ENCODE measurements at regions not wholly inside any gene's neighbourhood (a gene's known extent, or its start where the extent isn't known, plus 50 kb on each side); places are given as distances from the start of the nearest gene placed in this dataset.

DNA sequence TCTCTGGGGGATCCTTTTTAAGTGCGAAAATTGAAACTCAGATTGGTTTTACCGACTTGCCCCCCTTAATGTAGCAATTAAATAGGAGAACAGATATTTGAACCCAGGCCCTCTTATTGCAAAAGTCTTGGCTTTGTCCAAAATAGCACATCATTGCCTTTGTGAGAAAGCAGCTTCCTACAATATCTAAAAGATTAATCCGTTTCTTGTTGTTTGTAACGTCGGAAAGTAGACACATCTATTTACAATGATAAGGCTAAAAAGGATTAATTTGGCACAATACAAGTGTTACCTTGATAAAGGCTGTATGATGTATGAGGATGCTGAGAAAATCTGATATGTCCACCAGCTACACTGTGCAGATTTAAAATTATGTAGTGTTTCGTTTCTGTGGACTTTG is 108.7 kb upstream of the SLC10A2 start:
- DNase-seq (ENCODE audit: low spot score), result no peak
- TF ChIP-seq, protein P1, sequence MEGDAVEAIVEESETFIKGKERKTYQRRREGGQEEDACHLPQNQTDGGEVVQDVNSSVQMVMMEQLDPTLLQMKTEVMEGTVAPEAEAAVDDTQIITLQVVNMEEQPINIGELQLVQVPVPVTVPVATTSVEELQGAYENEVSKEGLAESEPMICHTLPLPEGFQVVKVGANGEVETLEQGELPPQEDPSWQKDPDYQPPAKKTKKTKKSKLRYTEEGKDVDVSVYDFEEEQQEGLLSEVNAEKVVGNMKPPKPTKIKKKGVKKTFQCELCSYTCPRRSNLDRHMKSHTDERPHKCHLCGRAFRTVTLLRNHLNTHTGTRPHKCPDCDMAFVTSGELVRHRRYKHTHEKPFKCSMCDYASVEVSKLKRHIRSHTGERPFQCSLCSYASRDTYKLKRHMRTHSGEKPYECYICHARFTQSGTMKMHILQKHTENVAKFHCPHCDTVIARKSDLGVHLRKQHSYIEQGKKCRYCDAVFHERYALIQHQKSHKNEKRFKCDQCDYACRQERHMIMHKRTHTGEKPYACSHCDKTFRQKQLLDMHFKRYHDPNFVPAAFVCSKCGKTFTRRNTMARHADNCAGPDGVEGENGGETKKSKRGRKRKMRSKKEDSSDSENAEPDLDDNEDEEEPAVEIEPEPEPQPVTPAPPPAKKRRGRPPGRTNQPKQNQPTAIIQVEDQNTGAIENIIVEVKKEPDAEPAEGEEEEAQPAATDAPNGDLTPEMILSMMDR (IDR thresholded peaks at IDR 0.05), result no peak
- Histone ChIP-seq H3K27ac (no peak overlapping the region), H3K4me3 (no peak overlapping the region), H3K36me3 (no peaks in the 10 kb centered on the region), H3K9me3 (no peaks in the 10 kb centered on the region), H3K27me3 (no peaks in the 10 kb centered on the region), H3K4me1 (no peaks in the 10 kb centered on the region)

DNA sequence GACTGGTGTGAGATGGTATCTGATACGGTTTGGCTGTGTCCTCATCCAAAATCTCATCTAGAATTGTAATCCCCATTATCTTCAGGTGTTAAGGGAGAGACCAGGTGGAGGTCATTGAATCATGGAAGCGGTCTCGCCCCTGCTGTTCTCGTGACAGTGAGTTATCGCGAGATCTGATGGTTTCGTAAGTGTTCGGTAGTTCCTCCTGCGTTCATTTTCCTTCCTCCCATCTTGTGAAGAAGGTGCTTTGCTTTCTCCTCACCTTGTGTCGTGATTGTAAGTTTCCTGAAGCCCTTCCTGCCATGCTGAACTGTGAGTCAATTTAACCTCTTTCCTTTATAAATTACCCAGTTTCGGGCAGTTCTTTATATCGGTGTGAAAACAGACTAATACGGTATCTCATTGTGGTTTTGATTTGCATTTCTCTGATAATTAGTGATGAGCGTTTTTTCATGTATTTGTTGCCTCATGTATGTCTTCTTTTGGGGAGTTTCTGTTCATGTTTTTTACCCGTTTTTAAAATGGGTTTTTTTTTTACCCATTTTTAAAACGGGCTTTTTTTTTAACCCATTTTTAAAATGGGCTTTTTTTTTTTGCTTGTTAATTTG is 102.8 kb upstream of the SLC10A2 start:
- H3K4me3 ChIP-seq, result no peak overlapping the region
- TF ChIP-seq, protein P1 (IDR thresholded peaks at IDR 0.05), result no peak
- H3K36me3 ChIP-seq, result no peaks in the 10 kb centered on the region
- H3K27me3 ChIP-seq, result no peaks in the 10 kb centered on the region
- DNase-seq (ENCODE audit: low spot score), result no peak
- no peaks in the 10 kb centered on the region for H3K9me3 ChIP-seq
- no peaks in the 10 kb centered on the region for H3K4me1 ChIP-seq
- no peak overlapping the region for H3K27ac ChIP-seq

DNA sequence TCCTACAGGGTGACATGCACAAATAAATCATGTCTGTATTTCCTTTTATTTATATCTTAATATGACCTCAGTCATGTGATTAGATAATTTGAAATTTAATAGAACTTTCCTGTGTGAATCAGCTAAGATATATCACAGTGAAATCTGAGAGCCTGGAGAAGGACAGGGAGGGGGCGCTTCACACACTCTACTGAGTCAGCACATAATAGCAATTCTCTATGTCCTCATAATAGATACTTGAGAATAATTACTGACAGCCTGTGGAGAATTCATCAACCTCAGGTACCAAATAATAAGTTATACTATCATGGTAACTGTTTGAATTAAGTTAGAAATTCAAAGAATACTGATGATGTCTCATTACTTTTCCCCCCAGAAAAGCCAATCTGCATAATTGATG is 98.0 kb upstream of the SLC10A2 start:
- Histone ChIP-seq H3K9me3 (no peaks in the 10 kb centered on the region), H3K27ac (no peak overlapping the region), H3K36me3 (no peaks in the 10 kb centered on the region), H3K4me3 (no peak overlapping the region), H3K4me1 (no peaks in the 10 kb centered on the region), H3K27me3 (no peaks in the 10 kb centered on the region)
- TF ChIP-seq, protein P1 (IDR thresholded peaks at IDR 0.05), result no peak
- no peak for DNase-seq (ENCODE audit: low spot score)

DNA sequence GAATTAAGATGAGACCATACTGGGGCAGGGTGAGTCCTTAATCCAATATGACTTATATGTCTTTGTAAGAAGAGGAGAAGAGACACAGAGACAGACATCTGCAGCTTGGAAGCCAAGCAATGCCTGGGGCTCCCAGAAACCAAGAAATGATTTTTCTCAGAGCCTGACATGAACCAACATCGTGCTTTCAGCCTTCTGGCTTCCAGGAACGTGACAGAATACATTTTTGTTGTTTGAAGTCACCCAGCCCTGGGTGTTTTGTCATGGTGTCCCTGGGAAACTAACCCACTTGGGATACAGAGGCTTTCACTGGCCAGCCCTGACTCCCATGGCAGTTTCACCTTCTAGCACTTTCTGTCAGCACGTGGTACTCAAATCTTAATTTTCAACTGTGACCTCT is 95.3 kb upstream of the SLC10A2 start:
- TF ChIP-seq, protein P1 (IDR thresholded peaks at IDR 0.05), result no peak
- Histone ChIP-seq H3K27ac (no peak overlapping the region), H3K27me3 (no peaks in the 10 kb centered on the region), H3K4me3 (no peak overlapping the region), H3K4me1 (no peaks in the 10 kb centered on the region), H3K36me3 (no peaks in the 10 kb centered on the region), H3K9me3 (no peaks in the 10 kb centered on the region)
- no peak for DNase-seq (ENCODE audit: low spot score)

DNA sequence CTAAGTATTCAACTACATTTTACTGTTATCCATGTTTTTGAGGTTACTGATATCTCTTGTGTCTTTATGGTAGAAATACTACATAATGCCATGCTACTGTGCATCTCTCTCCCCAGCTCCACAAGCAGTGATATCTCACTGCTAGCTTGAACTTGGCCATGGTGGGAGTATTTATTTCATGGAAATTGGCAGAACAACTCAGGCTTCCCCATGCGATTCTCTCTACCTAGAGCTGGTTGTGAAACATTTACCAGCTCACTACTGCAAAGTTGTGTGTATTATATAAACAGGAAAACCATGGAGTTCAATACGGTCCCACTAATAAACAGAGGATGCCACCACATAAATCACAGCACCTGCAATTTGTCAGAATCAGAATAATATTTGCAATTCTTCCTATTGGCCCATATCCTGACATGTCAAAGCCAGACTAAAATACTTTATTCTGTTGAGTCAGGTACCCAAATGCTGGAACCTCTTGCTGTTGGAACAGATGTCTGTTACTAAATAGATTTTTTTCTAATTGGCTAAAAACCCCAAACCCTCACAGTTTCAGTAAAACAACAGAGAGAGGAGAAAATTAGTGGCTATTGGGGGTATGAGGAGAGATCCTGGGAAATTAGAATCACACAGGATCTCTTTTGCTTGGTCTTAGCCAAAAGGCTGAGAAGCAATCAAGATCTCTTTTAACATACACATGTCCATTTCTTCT is 91.4 kb upstream of the SLC10A2 start:
- H3K9me3 ChIP-seq, result no peaks in the 10 kb centered on the region
- DNase-seq (ENCODE audit: low spot score), result no peak
- no peaks in the 10 kb centered on the region for H3K4me1 ChIP-seq
- TF ChIP-seq, protein P1 (IDR thresholded peaks at IDR 0.05), result no peak
- H3K4me3 ChIP-seq, result no peak overlapping the region
- no peaks in the 10 kb centered on the region for H3K36me3 ChIP-seq
- H3K27ac ChIP-seq, result no peak overlapping the region
- H3K27me3 ChIP-seq, result no peaks in the 10 kb centered on the region

DNA sequence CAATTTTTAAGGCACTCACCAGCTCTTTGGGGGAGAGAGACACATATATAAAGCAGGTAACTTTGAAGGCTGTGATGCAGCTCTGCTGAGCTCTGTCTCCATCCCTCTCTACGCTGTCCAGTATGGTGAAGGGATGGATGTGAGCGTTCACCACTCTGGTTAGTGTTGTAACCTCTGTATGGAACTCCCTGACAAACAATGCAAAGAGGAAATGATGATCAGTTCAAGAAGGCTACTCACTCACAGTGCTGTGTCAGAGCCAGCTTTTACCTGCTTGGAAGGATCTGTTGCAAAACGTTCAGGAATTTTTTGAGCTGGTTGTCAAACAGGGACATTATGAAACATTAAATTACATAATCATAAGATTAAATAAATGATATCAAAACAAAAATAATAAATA is 90.8 kb upstream of the SLC10A2 start:
- Histone ChIP-seq H3K9me3 (no peaks in the 10 kb centered on the region), H3K4me3 (no peak overlapping the region), H3K4me1 (no peaks in the 10 kb centered on the region), H3K27me3 (no peaks in the 10 kb centered on the region), H3K27ac (no peak overlapping the region), H3K36me3 (no peaks in the 10 kb centered on the region)
- TF ChIP-seq, protein P1 (IDR thresholded peaks at IDR 0.05), result no peak
- DNase-seq (ENCODE audit: low spot score), result no peak

Data from right atrium auricular region (tissue), 2 donors.